ENCODE measurements at regions not wholly inside any gene's neighbourhood (a gene's known extent, or its start where the extent isn't known, plus 50 kb on each side); places are given as distances from the start of the nearest gene placed in this dataset.

DNA sequence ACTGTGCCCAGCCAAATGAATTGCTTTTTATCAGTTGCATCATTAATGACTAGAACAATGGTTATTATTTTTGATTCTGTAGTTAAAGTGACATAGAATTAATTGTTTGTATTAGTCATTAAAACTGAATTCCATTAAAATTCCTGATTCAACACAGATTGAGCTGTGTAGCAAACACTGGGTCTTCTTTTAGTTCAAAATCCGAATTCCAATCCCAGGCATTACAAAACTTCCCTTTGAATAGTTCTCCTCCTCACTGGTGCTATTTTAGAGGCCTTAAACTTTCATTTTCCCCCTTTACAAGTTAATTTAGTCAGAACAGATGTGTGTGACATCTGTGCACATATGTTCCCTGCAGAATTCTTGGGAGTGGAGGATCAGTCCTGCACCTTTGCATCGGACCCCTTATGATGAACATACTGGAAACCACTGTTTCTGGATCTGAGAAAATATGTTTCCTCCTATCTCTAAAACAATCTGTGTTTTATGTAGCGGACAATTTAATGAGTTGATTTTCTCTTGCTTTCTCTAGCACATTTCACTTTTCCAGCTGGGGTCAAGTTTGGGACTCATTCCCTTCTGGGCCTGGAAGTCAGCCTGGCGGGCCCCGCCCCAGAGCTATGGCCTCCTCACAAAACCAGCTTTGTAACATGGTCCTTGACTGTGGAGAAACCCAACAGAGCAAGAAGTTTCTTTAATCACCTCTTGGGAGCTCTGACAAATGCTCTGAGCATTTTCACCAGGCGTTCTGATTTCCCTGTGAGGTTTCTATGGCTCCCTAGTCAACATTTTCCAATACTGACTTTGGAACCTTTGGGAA, 87.9 kb upstream of the MAMDC2 start:
- no peak for DNase-seq (ENCODE audit: low read depth)

DNA sequence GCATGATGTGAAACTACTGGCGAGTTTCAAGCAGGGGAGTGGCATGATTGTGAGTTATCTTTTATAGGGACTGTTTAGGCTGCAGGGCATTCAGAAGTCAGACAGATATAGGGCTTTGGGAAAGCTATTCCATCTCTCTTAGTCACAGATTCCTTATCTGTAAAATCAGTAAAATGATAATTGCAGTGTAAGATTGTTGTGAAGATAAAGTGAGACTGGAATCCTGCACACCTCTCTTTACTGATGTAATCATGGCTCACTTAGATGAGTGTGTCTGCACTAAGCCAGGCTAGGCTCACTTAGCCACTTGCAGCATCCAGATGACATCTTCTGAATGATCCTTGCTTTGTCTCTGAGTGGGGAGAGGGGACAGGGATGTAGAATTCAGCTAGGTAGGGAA, 81.8 kb upstream of the MAMDC2 start:
- DNase-seq (ENCODE audit: low read depth): peak; percentile 83

DNA sequence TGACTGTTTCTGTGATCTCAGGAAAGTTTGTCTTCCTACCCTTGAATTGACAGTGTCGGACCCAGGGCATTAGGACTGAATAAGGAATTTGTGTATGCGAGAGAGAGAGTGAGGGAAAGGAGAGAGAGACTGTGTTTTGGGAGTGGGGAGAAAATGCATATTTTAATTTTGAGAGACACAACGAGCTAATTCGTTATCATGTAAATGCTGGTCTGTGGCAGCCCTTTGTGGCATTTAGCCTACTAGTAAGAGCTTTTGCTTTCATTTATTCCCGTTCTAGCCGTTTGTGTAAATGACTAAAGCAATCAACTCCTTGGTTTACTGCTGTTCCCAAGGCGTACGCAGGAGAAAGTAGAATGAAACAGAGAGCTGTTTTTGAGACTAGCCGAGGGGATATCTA, 79.8 kb upstream of the MAMDC2 start:
- DNase-seq (ENCODE audit: low read depth): no peak

DNA sequence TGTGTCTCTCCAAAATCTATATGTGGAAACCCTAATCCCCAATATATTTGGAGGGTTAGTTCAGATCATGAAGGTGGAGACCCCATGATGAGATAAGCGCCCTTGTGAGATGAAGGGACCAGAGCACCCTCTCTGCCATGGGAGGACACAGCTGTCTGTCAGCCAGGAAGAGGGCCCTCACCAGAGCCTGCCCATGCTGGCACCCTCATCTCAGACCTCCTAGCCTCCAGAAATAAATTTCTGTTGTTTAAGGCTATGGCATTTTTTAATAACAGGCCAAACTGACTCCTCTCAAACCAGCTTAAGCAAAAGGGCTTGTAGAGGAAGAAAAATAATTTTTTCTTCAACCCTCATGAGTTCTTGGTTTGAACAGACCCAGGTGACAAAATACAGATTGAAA, 79.2 kb upstream of the MAMDC2 start:
- no peak for DNase-seq (ENCODE audit: low read depth)

DNA sequence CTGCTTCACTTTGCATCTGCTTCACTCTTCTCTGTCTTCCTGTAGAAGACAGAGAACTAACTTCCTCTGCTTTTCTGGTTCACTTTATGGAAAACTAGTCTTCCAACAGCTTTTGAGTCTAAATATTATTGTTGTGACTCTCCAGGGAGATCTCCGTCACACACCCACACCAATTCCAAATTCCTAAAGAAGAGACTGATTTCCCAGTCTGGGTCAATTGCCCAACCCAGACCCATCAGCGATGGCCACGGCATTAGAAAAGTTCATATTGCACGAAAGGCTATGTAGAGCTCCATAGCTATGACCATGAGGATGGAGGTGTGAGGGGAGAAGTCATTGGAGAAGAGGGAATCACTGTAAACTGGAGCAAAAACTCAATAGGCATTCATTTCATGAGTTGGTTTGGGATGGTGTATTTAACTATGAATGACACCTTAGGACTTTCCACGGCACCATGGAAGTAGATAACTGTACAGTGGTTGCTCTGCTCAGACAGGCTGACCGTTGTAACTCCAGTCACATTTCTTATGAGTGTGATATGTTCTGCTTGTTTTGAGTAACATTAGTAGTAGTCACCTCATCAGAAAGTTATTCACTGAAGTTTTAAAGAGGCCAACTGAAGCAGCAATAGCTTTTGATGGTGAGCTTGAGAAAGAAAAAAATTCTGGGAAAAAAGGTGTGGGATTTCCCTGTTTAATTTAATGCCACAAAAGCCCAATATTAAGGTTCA, 78.1 kb upstream of the MAMDC2 start:
- DNase-seq (ENCODE audit: low read depth): no peak

DNA sequence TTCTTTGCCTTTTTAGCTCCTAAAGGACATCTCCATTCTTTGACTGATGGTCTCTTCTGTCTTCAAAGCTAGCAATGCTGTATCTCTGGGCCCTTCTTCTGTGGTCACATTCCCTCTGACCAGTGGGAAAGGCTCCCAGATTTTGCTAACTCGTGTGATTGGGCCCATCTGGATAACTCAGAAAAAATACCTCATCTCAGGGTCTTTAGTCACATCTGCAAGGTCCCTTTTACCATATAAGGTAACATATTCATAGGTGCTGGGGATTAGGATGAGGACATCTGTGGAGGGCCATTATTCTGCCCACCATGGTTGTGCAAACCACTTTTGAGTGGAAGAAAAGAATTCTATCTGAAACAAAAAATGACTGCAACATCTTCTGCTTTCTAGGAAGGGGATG, 76.3 kb upstream of the MAMDC2 start:
- no peak for DNase-seq (ENCODE audit: low read depth)

DNA sequence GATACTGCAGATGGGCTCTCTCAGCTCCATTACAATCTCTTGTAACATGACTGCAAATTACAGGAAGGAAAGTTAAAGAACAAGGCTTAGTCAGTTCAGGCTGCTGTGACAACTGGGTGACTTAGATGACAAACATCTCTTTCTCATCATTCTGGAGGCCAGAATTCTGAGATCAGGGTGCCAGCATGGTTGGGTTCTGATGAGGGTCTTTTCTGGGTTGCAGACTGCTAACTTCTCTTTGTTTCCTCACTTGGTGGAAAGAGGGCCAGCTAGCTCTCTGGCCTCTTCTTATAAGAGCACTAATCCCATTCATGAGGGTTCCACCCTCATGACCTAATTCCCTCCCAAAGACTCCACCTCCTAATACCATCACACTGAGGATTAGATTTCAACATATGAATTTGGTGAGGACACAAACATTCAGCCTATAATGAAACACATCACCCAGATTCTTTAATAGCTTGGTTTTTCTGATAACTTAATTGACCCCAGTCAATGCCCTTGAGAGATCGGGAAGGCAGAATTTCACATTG, 73.6 kb upstream of the MAMDC2 start:
- DNase-seq (ENCODE audit: low read depth): no peak

DNA sequence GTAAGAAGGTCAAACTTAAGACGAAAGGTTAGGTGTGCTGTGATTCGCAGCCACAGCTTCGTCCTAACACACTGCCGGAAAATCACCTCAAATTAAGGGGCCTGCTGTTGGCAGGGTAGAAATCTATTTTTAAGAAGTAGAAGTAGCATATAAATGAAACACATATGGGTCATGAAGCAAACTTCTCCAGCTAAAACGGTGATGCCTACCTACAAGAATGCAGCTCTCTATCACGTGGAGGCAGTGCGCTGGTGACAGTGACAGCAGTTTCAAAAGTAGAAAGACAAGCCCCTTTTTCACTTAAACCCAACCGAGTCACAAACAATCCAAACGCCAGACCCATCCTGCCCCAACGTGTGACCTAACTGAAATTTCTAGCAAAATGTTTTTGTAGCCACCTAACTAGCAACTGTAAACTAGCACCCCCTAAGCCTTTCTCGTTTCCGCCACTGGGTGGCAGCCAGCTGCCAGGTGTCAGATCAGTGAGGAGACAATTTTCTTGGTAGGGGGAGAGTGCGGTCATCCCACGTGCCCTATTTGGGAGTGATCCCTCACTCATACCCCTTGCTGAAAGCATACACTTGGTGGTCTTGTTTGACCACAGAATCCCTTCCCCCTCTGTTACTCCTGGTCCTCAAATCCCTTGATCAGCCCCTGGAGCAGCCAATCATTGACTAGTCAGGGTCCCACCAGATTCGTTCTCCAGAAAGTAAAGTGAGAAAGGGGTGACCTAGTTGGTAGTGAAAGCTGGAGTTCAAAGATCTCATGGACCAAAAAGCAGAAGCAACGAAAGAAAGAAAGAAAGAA, 71.8 kb upstream of the MAMDC2 start:
- DNase-seq (ENCODE audit: low read depth): peak; percentile 56

DNA sequence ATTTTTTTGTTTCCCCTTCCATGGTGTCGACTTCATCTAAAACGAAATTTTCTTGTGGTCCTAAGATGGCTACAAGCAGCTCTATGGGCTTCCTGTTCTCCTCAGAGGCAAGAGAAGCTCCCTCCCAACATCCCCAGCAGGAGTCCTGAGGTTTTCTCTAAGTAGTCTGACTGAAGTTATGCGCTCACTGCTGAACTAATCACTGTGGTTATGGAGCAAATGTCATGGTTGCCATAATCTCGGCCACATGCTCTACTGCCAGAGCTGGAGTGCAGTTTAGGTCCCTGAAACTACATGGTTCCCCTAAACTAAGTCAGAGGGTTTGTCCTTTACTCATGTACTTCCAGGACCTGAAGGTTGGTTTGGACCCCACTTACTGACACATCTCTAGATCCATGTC, 68.0 kb upstream of the MAMDC2 start:
- DNase-seq (ENCODE audit: low read depth): peak; percentile 54

DNA sequence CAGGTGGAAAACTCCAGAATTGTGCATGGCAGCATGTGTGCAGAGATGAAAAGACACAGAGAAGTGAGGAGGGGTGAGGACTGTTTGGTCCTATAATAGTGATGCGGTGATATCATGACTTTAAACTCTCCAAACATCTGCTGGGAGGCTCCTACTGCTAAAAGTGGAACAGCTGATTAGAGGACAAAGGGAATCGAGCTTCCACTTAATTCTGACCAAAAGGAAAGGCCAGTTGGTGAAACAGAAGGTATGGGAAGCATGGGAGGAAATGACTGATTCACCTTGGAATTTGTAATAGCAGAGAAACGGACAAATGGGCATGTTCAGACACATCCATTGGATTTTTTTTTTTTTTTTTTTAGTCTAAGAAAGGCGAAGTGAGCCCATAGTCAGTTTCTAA, 67.5 kb upstream of the MAMDC2 start:
- peak; percentile 75 for DNase-seq (ENCODE audit: low read depth)

DNA sequence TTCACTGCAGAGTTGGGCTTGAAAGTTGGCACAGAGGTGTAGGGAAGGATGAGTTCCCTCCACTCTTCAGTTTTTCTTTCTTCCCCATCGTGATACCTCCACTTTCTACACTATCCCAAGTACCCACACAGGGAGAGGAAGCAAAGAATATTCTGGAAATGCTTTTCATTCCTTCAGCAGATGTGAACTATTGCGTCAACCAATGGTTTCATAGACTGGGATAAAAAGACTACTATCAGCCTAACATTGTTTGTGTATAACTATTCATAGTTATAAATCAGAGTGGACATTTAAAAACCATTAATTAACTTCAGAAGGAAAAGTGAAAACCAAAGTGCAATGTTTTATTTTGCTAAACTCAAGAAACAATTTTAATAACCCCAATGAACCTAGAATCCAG, 63.6 kb upstream of the MAMDC2 start:
- no peak for DNase-seq (ENCODE audit: low read depth)

DNA sequence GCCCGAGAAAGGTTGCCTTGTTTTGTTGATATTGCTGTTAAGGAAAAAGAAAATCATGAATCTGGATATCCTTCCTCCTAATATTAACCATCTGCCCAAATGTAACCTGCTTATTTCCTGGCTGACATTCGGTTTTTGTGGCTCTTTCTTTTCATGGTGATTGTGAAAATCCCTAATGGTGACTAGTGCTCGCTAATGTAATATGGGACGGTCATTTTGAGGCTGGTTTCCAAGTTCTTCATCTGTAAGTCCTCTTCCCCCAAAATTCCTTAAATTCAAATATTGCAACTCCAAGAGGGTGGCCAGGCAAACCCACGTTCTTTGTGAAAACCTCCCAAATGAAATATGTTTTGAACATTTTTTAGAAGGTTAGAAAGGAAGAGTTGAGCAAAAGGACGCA, 63.1 kb upstream of the MAMDC2 start:
- DNase-seq (ENCODE audit: low read depth): no peak

DNA sequence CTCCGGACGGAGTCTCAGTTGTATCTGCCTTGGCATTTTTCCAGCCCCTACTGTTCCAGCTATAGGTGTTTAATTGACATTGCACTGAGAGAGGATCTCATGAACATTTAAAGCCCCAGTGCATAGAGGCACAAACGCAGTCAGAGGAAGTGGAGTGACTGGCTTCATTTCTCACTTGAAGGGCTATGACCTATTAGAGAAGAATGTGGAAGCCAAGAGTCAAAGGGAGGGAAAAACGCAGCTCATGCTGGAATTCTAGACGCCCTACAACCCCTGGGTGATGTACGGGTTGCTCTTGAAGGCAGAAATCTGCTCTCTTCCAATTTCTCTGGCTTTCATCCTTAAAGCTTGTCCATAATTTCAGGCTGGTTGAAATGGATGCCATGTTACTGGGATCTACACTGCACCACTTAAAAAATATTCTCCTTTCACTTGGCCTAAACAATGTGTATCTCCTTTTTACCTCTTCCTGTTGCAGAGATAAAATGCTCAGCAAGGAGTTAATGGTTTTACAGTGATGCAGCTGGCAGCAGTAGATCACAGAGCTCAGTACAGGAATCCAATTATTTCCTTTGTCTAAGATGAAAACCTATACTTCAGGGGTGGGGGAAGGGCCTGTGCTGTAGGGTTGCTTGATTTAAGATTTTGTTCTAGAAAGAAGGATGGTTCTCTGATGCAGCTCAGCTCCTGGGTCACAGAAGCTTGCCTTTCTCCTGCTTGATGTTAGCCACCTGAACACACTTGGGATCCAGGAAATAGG, 61.8 kb upstream of the MAMDC2 start:
- DNase-seq (ENCODE audit: low read depth): peak; percentile 47

DNA sequence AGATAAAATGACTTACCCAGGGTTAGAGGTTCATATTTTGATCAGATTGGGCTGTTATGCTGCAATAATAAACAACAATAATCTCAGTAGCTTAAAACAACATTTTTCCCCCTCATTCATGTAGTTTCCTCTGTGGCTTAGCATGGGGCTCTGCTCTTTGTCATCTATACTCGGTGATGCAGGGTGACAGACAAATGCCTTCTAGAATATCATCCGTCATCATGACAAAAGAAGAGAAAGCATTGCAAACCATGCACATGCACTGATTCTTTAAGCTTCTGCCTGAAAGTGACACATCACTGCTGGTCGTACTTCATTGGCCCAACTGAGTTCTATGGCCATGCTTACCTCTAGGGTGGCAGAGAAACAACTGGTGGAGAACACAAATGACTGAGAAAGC, 58.8 kb upstream of the MAMDC2 start:
- DNase-seq (ENCODE audit: low read depth): no peak

DNA sequence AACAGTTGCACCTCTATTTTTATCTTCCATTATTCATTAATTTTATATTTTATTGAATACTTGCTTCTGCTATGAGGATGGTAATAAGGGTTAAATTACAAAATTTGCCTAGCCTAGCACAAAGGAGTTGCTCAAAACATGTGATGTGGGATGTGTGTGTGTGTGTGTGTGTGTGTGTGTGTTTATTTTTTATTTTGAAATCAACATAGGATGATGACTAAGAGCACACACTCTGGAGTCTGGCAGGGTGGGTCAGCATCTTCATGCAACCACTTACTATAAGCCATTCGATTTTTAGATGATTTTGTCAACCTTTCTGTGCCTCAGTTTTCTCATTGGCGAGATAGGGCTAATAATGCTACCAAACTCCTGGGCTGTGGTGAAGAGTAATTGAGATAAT, 57.7 kb upstream of the MAMDC2 start:
- DNase-seq (ENCODE audit: low read depth): no peak

DNA sequence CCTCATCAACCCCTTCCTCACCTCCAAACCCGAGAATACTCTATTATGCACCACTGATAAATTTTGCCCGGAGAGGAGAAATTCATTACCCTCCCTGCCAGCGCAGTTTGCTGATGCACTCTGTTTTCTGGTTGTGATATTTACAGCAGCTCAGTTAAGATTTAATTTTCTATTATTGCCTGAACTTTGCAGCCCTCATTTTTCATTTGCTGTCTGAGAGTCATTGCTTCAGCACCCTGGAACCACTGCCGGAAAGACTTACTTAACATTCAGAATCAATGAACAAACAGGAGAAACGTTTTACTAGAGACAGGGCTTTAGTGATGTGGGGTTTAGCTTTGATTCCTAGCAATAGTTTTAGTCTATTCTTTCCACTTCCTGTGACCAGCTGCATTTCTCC, 56.7 kb upstream of the MAMDC2 start:
- DNase-seq (ENCODE audit: low read depth): no peak

DNA sequence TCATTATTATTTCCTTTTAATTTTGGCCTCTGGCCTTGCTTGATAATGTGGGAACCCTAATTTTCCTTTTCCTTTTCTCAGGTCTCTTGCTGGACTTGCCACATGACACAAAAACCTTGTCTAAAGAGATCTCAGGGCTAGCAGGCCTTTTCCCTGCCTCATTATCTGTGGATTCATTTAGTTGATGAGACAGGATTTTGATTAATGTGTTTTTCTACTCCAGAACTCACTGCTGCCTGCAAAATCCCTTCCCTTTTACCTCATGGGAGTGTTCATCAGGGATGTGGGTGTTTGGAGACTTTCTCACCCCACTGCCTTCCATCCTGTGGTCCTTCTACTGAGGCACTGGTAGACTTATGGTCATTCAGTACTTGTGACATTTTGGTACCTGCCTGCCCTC, 56.2 kb upstream of the MAMDC2 start:
- DNase-seq (ENCODE audit: low read depth): no peak

DNA sequence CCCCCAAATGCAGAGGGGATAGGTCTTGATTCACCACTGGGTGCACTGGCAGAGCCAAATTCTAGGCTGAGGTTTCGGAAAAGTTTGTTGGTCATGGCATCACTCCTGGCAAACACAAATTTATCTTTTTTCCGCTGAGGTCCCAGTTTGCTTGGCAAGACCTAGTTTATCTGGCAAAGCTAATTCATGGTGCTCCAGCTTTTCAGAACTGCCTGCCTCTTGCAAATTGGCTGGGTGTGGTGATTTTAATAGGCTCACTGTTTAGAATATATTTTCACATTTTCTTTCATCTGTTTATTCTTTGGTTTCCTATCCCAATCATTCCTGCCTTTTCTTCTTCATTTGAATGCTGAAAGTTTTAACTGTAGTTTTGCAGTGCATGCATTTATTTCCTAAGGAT, 50.5 kb upstream of the MAMDC2 start:
- no peak for DNase-seq (ENCODE audit: low read depth)

Data from RPMI7951 (cell line).